ENCODE measurements at regions not wholly inside any gene's neighbourhood (a gene's known extent, or its start where the extent isn't known, plus 50 kb on each side); places are given as distances from the start of the nearest gene placed in this dataset.

DNA sequence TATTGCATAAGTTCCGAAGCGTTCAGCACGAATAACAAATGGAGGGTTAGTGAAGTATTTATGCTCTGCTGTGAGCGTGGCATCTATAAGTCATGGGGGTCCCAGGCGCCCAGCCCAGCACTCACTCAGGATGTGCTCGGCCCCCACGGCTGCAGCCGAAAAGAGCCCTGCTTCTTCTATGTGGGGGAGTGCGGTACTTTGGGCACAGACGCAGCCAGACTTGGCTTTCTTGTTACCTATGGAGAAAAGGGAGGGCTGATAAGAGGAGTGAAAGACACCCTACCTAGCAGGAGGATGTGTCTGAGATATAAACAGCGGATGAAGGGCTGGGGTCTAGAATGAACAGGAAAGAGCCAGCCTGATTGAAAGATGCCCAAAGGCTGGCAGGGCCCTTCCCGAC, 51.4 kb downstream of the MRPL36 start:
- no peak for DNase-seq (ENCODE audit: low read depth)

DNA sequence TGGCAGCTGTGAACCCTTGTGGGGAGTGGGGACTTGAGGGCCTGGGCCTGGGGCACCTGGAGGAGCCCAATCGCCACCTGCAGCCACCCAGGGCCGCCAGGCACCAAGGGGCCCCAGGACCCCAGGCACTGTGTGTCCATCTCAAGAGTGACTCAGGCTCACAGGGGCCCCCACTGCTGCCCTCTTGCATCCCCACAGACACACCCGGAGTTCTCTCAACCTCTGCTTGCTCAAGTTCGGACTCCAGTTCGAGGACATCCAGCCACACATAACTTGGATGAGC, 51.9 kb downstream of the MRPL36 start:
- no peak for DNase-seq (ENCODE audit: low read depth)

DNA sequence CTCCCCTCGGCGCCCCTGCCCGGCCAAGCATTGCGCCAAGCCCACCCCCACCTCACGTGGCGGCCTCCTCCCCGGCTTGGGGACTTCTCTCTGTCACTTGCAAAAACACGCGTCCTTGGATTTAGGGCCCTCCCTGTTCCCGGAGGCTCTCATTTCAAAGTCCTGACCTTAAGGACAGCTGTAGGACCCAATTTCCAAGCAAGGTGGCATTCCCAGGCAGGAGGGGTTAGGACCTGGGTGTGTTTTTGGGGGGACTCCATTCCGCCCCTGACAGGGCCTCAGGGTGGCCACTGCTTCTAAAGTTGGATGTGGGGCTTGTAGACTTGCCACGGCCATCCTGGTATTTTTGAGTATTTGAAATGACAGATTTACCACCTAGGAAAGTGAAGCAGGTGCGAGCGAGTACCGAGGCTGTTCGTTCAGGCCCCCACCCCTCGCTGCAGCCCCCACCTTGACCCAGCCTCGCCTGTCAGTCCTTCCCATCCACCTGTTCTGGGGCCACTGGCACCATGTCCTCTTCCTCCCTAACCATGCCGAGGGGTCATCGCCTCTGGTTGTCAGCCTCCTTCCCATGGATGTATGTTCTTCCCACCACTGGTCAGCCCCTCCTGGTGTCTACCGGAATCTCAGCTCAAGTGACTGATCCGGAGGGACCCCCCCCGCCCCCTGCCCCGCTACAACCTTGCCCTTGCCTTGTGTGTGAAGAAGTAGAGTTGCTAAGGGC, 52.4 kb downstream of the MRPL36 start:
- DNase-seq (ENCODE audit: low read depth), result no peak

DNA sequence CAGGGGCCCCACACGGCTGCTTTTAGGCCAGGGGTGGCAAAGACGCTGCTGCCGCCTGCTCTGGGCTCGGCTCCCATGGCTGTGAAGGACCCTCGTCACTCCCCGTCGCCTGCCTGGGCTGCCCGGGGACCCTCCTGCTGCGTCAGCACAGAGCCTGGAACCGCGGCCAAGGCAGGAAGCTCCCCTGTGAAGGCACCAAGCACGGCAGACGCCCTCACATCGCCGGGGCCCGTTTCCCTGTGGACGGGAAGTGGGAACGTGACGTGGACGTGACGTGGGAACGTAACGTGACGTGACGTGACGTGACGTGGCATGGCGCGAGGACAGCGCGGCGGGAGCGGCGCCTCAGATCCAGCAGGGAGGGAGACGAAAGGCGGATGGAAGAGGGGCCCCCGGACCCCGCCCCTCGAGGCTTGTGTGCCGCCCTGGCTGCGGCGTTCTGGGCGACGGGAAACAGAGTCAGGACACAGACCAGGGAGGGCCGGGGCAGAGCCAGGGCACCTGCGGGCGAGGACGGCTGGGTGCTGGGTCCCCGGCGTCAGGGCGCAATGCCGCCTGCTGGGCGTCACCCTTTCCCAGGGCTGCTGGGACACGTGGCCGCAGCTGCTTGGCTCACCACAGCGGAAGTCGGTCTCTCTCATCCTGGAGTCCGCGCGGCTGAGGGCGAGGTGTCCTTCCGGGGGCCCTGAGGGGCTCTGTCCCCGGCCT, 53.1 kb downstream of the MRPL36 start:
- no peak for DNase-seq (ENCODE audit: low read depth)

DNA sequence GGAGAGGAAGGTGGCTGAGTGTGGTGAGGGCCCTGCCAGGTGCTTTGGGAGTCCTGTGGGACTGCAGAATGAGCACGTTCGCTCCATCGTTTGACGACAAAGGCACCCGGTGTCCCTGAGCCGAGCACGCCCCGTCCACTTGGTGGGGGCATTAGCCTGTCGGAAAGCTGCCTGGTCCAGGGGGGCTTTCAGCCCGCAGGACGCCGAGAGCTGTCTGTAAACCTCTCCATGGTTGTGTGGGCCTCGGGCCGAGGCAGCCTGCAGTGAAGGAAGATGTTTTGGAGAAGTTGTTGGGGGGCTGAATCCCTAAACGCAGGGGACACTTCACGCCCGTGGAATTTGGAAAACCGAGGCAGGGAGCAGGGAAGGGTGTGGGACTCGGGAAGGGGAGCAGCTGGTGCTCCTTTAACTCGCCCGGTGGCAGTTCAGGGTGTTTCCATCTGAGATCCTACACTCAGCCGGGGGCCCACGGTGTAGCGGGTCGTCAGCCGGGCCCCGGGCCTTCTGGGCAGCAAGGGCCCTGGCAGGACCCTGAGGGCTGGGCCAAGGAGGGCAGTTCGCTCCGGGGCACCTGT, 53.8 kb downstream of the MRPL36 start:
- no peak for DNase-seq (ENCODE audit: low read depth)

DNA sequence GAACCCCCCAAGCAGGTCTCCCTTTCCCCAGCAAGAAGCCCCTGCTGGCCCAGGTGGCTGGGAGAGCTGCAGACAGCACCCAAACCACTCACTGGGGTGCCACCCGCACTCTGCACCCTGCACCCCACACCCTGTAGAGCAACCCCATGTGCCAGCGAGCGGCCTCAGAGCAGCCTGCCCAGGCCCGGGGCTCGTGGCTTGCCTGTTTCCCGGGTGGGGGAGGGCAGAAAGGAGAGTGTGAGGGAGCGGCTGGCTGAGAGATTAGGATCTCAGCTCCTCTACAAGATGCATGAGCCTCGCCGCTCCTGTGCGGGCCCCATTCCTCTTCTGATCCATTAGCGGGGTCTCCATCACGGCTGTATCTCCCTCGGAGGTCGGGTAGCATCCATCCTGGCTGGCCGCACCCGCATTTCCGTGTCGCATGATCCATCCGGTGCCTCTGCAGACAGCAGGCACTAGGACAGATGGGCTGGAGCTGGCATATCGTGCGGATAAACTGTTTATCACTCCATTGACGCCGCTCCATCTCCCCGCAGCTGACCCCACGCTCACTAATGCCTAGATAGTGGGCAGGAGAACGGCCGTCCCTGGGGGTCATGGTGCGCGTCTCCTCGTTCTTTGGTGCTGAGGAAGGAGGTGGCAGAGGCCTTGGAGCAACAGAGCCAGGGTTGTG, 54.4 kb downstream of the MRPL36 start:
- no peak for DNase-seq (ENCODE audit: low read depth)

DNA sequence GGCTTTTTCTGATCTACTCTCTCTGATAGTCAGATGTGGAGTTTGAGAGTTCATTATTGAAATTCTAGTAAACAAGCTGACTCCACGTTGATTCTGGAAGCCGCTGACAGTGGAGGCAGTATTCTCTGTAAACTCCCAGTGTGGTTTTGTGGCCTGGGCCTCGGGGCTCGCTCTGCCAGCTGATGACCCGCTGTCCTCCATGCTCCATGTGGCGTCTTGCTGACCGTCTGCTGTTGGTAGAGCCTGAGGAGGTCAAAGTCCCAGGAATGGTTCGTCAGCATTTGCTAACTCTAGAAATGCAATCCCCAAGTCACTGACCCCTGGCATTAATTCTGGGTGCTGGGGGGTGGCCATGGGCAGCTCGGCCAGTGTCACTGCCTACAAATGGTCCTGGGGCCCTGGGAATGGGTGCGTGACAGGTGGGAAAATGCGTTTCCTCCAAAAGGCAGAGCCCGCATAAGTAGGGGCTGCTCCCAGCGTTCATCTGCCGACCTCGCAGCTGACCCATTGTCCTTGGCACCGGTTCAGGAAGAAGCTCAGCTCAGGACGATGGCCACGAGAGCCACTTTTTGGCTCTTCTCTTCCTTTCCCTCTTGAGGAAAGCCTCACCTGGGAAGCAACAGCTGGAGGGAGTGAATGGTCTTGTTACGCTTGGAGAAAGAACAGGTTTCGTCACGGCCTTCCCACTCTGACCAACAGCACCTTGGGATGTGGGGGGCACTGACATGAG, 55.1 kb downstream of the MRPL36 start:
- peak; percentile 12 for DNase-seq (ENCODE audit: low read depth)

DNA sequence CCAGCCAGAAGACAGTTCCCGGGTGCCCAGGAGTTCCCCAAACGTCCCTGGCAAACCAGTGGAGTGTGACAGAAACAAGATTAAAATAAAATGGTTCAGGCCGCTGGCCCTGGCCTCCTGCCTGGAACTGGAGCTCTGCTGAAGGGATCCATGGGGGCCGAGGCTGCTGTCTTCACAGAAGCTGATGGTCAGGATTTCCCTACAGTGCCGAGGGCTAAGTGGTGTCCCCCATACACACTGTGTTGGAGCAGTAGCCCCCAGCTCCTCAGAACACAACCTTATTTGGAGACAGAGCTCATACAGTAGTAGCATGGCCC, 55.9 kb downstream of the MRPL36 start:
- no peak for DNase-seq (ENCODE audit: low read depth)

DNA sequence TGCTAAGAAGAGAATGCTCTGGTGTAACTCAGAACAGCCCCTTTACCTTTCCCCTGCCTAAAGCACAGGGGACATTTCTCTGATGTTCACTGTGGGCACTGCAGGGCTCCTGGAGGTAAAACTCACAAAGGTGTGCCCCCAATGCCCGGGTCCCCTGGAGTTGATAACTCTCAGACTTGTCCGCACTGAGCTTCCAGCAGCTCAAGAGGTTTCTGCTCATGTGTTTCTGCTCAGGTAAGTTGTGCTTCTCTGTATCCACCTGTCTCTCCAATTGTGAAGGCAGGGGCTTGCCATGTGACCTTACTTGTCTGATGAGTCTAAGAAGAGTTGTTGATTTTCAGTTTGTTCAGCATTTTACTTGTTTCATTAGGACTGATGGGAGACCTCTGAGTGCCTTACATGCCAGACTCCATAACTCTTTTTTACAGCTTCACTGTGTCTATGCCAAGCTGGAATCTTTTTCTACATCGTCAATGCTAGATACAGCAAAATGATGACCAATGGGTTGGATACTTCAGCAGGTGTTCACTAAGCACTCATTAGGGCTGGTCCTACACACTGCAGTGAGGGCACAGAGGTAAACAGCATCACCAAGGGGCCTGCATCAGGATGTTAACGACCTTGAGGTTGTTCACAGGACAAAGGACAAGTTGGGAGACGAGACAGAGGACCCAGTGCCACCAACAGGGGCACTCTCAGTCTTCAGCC, 56.4 kb downstream of the MRPL36 start:
- DNase-seq (ENCODE audit: low read depth), result no peak

DNA sequence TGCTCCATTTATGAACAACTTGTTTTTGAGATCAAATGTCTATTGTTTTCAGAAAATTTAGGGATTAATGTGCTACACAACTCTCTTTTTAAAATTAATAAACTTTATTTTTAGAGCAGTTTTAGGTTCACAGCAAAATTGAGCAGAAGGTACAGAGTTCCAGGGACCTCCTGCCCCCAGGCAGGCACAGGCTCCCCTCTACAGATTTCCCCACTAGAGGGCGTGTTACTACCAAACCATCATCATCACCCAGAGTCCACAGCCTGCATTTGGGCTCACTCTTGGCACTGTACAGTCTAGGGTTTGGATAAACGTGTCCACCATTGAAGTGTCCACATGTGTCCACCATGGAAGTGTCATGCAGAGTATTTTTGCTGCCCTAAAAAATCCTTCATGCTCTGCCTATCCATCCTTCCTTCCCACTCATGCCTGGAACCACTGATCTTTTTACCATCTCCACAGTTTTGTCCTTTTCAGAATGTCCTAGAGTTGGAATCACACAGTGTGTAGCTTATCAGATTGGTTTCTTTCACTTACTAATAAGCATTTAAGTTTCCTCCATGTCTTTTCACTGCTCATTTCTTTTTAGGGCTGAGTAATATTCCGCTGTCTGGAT, 61.7 kb downstream of the MRPL36 start:
- DNase-seq (ENCODE audit: low read depth), result peak; percentile 7

DNA sequence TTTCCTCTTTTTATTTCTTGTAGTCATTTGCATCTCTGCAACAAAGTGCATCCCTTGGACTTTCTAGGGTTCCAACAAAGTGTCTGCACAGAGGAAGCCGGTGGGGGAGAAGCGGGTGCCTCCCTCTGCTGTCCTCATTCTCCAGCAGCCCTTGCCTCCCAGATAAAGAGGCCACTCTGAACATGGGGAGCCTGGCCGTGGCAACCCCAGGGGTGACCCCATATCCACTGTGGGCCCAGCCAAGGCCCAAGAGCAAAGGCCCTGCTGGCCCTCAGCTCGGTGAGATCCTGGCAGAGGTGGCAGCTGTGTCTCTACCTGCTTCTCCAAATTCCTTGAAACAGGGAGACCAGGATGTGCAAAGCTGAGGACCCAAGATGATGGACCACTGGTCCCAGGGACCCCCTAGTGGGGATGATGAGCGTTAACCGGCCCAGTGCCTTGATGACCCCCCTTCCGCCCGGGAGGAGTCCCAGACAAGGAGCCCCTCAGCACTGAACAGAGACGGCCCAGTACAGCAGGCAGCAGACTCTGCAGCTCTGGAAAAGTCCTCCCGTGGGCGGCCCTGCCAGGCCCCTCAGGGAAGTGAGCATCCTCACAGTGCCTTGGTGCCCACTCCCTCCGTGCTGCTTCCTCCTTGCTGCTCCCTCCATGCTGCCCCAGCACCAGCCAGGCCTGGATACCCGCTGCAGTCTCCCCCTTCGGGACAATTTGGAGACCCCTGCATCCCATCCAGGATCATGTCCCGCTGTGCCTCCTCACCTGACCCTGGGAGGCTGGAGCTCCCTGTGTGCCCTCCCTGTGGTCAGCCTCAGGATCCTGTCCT, 62.5 kb downstream of the MRPL36 start:
- DNase-seq (ENCODE audit: low read depth), result no peak

DNA sequence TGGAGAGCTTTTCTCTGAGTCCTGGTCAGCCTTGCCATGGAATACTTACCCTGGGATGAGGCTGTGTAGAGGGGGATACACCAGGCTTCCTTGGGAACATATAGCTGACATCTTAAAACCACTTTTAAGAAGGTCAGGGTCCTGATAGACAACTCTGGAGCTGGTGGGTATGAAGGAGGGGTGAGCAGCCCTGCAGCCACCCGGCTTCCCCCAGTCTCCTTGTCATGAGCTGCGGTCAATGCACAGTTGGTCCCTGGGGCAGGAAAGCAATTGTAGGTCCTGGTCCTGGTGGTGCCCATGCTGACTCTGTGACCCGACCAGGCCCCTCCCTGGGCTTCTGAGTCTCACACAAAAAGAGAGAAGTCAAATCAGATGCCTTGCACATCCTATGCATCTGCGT, 63.6 kb downstream of the MRPL36 start:
- DNase-seq (ENCODE audit: low read depth), result no peak

DNA sequence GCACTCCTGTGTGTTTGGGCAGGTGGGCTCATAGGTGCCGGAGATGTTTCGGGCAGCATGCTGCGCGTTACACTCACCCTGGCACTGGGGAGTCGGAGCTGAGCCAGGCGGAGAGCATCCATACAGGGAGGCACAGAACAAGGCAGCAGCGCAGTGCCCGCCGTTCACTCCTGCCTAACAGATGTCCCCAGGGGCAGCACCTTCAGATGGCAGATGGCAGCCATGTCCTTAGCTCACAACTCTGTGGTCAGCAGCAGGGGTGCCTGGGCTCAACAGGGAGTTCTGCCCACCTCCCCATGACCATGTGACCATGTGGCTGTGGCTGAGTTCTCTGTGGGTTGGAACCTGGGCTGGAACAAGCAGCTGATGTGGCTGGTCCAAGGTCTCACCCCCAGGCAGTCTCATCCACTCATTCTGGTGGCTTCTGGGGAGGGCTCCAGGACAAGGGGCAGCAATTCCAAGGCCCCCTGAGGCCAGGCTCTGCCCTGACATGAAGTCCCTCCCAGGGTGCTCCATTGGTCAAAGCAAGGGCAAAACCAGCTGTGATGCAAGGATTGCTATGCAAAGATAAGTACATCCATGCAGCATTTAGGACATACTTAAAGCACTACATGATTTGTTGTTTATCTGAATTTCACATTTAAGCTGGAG, 64.2 kb downstream of the MRPL36 start:
- no peak for DNase-seq (ENCODE audit: low read depth)

DNA sequence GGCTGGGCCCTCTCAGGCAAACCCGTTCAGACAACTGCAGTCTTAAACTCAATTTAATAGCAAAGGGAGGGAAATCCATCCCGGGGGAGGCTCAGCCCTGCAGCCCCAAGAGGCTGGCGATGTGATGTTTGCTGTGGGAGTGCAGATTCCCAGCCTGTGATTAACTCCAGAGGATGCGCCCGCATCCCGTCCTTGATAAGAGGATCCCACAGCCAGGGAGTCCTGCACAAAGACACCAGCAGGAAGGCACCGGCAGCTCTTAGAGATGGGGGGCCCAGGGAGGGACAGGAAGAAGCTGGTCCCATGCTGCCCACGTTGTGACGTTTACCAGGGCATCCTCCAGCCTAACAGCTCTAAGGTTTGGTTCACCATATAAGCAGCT, 64.7 kb downstream of the MRPL36 start:
- no peak for DNase-seq (ENCODE audit: low read depth)

DNA sequence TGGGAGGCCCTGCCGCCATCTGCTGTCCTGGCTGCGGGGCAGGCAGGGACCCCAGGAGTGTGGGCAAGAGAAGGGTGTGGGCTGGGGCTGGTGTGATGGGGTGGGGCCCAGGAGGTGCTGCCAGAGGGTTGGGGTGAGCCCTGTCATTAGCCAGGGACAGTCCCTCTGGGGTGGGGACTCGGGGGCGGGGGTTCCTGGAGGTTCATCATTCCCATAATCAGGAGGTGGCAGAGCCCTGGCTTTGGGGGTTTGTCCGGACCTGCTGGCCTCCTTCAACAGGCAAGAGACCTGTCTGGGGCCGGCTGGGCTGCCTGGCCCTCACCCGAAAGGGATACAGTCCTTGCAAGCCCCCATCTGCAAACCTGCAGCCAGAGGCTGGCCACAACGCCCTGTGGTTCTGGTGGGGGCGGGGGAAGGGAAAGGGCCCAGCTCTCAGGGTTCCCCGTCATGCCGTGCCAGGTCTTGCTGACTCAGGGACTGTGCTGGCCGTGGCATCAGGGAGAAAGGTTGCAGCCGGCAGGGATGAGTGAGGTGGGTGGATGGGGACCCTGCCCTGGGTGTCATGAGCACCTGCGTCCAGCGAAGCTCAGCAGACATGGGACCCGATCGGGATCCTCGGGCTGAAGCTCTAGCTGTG, 65.2 kb downstream of the MRPL36 start:
- DNase-seq (ENCODE audit: low read depth), result no peak

DNA sequence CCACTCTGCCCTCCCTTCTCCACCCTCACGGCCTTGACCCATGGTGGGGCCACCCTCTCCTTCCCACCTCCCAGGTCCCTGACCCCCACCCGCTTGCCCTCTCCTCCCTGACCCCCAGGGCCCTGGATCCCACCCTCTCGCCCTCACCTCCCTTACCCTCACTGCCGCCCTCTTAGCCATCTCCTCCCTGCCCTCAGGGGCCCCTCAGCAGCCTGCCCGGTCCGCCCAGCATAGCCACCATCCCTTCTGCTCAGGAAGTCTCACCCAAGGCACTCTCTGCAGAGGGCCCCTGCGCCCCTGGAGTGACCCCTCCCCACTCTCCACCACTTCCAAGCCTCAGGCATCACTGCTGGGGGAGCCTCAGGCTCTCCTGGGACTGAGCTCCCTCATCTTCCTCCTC, 66.3 kb downstream of the MRPL36 start:
- DNase-seq (ENCODE audit: low read depth), result no peak

DNA sequence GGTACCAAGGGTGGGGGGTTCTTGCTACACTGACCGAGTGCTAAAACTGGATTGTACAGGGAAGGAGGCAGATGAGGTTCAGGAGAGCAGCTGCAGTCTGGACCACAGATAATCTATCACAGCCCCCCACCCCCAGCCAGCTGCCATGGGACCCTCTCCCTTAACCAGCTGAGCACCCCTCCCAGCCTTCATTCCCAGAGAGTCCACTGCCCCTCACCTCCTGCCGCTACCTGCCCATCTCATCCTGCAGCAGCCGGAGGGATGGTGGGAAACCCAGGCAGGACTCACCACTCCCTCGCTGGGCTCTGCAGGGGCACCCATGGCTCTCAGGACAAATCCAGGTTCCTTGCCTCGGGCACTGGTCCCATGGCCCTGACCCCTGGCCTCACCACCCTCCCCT, 66.7 kb downstream of the MRPL36 start:
- no peak for DNase-seq (ENCODE audit: low read depth)

DNA sequence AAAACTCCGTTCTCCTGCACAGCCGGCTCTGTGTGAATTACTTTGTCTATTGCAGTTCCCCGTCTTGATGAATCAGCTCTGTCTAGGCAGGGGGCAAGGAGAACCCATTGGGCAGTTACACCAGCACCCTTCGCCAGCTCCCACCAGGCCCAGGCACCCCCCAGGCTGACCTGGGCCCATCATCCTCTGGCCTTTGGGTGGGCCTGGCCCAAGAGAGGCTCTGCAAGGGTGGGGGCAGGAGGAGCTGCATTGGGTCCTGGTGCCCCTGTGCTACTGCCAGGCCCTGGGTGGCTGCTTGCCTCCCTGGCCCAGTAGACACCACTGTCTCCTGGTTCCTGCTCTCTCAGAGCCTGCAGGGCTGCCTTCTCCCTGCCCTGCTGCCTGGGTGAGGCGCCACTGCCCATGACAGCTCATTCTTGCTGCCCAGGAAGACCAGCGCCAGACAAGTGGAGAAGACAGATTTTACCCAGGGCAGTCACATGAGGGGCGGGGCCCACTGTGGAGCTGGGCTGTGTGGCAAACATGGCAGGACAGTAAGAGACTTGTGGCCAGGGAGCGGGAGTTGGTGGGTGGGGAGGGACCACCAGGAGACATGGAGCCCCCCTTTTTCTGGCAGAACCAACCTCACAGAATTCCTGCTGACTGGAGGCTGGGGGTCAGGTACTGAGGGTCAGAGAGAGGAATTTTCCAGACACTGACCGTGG, 67.2 kb downstream of the MRPL36 start:
- DNase-seq (ENCODE audit: low read depth), result no peak

Measured in myocyte (in vitro differentiated cells).